ENCODE measurements at regions not wholly inside any gene's neighbourhood (a gene's known extent, or its start where the extent isn't known, plus 50 kb on each side); places are given as distances from the start of the nearest gene placed in this dataset.

- no peaks in the 10 kb centered on the region for H3K36me3 ChIP-seq (ENCODE audit: control insufficient read depth in 2 of 4, insufficient read depth in 4 of 4, low read length in 3 of 4)
- no peak overlapping the region for H2BK20ac ChIP-seq (ENCODE audit: low read length)
- H4K91ac ChIP-seq (replicated peaks; ENCODE audit: insufficient read length, low read length) = no peak overlapping the region
- no peak overlapping the region for H3K56ac ChIP-seq (replicated peaks; ENCODE audit: insufficient read length, low read depth, low read length)
- WGBS, 2 experiments (ENCODE audit: extremely low coverage in 1 of 2, insufficient coverage in 1 of 2, insufficient read length in 1 of 2, insufficient replicate concordance in 2 of 2, low coverage in 1 of 2, low lambda C conversion rate in 2 of 2, missing lambda C conversion rate in 1 of 2) = 87% methylated on average over 2 of the region's 2 CpGs; no CpG with 5 or more reads in 1 of the 2 experiments
- H4K20me1 ChIP-seq (replicated peaks in 1 of 2; ENCODE audit: control insufficient read depth in 1 of 2, insufficient read depth in 2 of 2, low read length in 2 of 2) = no peaks in the 10 kb centered on the region
- no peak overlapping the region; the same call in 1 of the 2 replicates for H2AK5ac ChIP-seq (ENCODE audit: low read depth, low read length)
- no peak overlapping the region for H2AFZ ChIP-seq (ENCODE audit: low read length)
- TF ChIP-seq CHD2 (IDR thresholded peaks at IDR 0.05; ENCODE audit: low read length) (no peak), GTF2F1 (IDR thresholded peaks at IDR 0.05; ENCODE audit: borderline replicate concordance, low read depth, low read length) (no peak), TCF12 (IDR thresholded peaks at IDR 0.05; ENCODE audit: low read depth, low read length) (no peak), POLR2A (IDR thresholded peaks at IDR 0.05; ENCODE audit: control extremely low read depth in 1 of 2, low read depth in 2 of 2, low read length in 2 of 2) (no peak), E2F6 (IDR thresholded peaks at IDR 0.05) (no peak)
- FAIRE-seq = no peak
- H3K79me1 ChIP-seq (ENCODE audit: low read depth, low read length) = no peaks in the 10 kb centered on the region
- H3K4ac ChIP-seq (replicated peaks; ENCODE audit: insufficient read length, low read depth, low read length) = no peak overlapping the region
- no peak for DNase-seq (ENCODE audit: low read depth in 1 of 2, low spot score in 2 of 2)
- H3K27ac ChIP-seq (ENCODE audit: low read depth, low read length) = no peak overlapping the region
- no peak overlapping the region for H2BK5ac ChIP-seq (ENCODE audit: low read depth, low read length)
- no peak overlapping the region for H4K5ac ChIP-seq (ENCODE audit: insufficient read length, low read depth, low read length)
- no peaks in the 10 kb centered on the region for H3K79me2 ChIP-seq (ENCODE audit: control insufficient read depth in 1 of 2, insufficient read depth in 2 of 2, low read length in 2 of 2)
- no peak overlapping the region for H2BK12ac ChIP-seq (ENCODE audit: low read depth, low read length)
- no peak overlapping the region for H2BK120ac ChIP-seq (replicated peaks; ENCODE audit: low read depth, low read length)
- H3K9me3 ChIP-seq (ENCODE audit: insufficient read depth in 2 of 2, low read depth in 1 of 2, low read length in 1 of 2) = no peaks in the 10 kb centered on the region
- ChIA-PET CTCF (ENCODE audit: partially characterized antibody) (no interaction called here), POLR2A (ENCODE audit: partially characterized antibody) (no interaction called here)
- H3K23ac ChIP-seq (ENCODE audit: insufficient read length) = no peak overlapping the region
- peaks cover 0 to 1% (median 0%) of the 10 kb centered on the region in 4 experiments; a peak in 1 of 7 replicates for H3K27me3 ChIP-seq (replicated peaks in 1 of 4; ENCODE audit: control insufficient read depth in 3 of 4, extremely low read depth in 1 of 4, insufficient read depth in 3 of 4, low read length in 3 of 4)
- H3K4me2 ChIP-seq (ENCODE audit: insufficient read depth in 1 of 2, low read depth in 2 of 2, low read length in 2 of 2) = no peak overlapping the region
- H2BK15ac ChIP-seq (ENCODE audit: low read length) = no peak overlapping the region
- no peak overlapping the region for H3K4me3 ChIP-seq (ENCODE audit: extremely low read depth in 1 of 4, insufficient read depth in 2 of 4, low read depth in 3 of 4, low read length in 4 of 4)
- no peaks in the 10 kb centered on the region for H3K4me1 ChIP-seq (replicated peaks in 1 of 4; ENCODE audit: control insufficient read depth in 3 of 4, insufficient read depth in 4 of 4, low read length in 3 of 4)
- no peak overlapping the region for H3K18ac ChIP-seq (ENCODE audit: extremely low read depth, low read length)
- no peak overlapping the region for H4K8ac ChIP-seq (ENCODE audit: extremely low read depth, insufficient read depth, low read length)
- no peaks in the 10 kb centered on the region for H3K23me2 ChIP-seq (ENCODE audit: low read depth, low read length)
- no peak overlapping the region for H3K14ac ChIP-seq (ENCODE audit: insufficient read length)
- no peak overlapping the region for H3K9ac ChIP-seq (replicated peaks in 1 of 4; ENCODE audit: extremely low read depth in 1 of 4, low read depth in 3 of 4, low read length in 3 of 4)
Measured at GRCh38 chr6:133160536-133160935, 80.6 kb upstream of the EYA4 start.

Measured in H1 (cell line).